ENCODE measurements at regions not wholly inside any gene's neighbourhood (a gene's known extent, or its start where the extent isn't known, plus 50 kb on each side); places are given as distances from the start of the nearest gene placed in this dataset.

GRCh38 chr5:100322483-100322882, 212.7 kb upstream of the FAM174A start:
- no peaks in the 10 kb centered on the region for H3K27me3 ChIP-seq (ENCODE audit: insufficient read depth, low read depth)
- H4K20me1 ChIP-seq (ENCODE audit: insufficient read depth), result no peaks in the 10 kb centered on the region
- TF ChIP-seq, protein P1, sequence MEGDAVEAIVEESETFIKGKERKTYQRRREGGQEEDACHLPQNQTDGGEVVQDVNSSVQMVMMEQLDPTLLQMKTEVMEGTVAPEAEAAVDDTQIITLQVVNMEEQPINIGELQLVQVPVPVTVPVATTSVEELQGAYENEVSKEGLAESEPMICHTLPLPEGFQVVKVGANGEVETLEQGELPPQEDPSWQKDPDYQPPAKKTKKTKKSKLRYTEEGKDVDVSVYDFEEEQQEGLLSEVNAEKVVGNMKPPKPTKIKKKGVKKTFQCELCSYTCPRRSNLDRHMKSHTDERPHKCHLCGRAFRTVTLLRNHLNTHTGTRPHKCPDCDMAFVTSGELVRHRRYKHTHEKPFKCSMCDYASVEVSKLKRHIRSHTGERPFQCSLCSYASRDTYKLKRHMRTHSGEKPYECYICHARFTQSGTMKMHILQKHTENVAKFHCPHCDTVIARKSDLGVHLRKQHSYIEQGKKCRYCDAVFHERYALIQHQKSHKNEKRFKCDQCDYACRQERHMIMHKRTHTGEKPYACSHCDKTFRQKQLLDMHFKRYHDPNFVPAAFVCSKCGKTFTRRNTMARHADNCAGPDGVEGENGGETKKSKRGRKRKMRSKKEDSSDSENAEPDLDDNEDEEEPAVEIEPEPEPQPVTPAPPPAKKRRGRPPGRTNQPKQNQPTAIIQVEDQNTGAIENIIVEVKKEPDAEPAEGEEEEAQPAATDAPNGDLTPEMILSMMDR (conservative IDR thresholded peaks at IDR 0.05; ENCODE audit: low read depth, low read length), result no peak
- no peak overlapping the region for H3K4me2 ChIP-seq
- no peak overlapping the region for H3K9ac ChIP-seq
- H2AFZ ChIP-seq (ENCODE audit: low read depth), result no peak overlapping the region
- H3K27ac ChIP-seq, result no peak overlapping the region
- H3K4me1 ChIP-seq (ENCODE audit: low read depth, poor library complexity, severe bottlenecking), result peaks cover 11% of the 10 kb centered on the region
- no peaks in the 10 kb centered on the region for H3K36me3 ChIP-seq (ENCODE audit: insufficient read depth)
- no peak overlapping the region for H3K4me3 ChIP-seq (IDR thresholded peaks at IDR 0.05; ENCODE audit: insufficient read depth, low read depth, low read length)
- H3K79me2 ChIP-seq (ENCODE audit: insufficient read depth, low read depth), result no peaks in the 10 kb centered on the region

- no peak overlapping the region for H3K4me2 ChIP-seq
- no peaks in the 10 kb centered on the region for H3K79me2 ChIP-seq (ENCODE audit: insufficient read depth, low read depth)
- TF ChIP-seq, protein P1 (conservative IDR thresholded peaks at IDR 0.05; ENCODE audit: low read depth, low read length), result no peak
- H4K20me1 ChIP-seq (ENCODE audit: insufficient read depth), result no peaks in the 10 kb centered on the region
- no peak overlapping the region for H3K27ac ChIP-seq
- H3K9ac ChIP-seq, result no peak overlapping the region
- no peaks in the 10 kb centered on the region for H3K27me3 ChIP-seq (ENCODE audit: insufficient read depth, low read depth)
- no peak overlapping the region for H3K4me3 ChIP-seq (IDR thresholded peaks at IDR 0.05; ENCODE audit: insufficient read depth, low read depth, low read length)
- no peak overlapping the region for H2AFZ ChIP-seq (ENCODE audit: low read depth)
- no peaks in the 10 kb centered on the region for H3K36me3 ChIP-seq (ENCODE audit: insufficient read depth)
- H3K4me1 ChIP-seq (ENCODE audit: low read depth, poor library complexity, severe bottlenecking), result peaks cover 11% of the 10 kb centered on the region
These were observed 215.3 kb upstream of the FAM174A start for GRCh38 chr5:100319885-100320284.

- Histone ChIP-seq H3K36me3 (ENCODE audit: insufficient read depth) (no peaks in the 10 kb centered on the region), H3K79me2 (ENCODE audit: insufficient read depth, low read depth) (no peaks in the 10 kb centered on the region), H3K9ac (no peak overlapping the region), H3K4me2 (no peak overlapping the region), H3K27me3 (ENCODE audit: insufficient read depth, low read depth) (no peaks in the 10 kb centered on the region), H4K20me1 (ENCODE audit: insufficient read depth) (no peaks in the 10 kb centered on the region), H3K4me1 (ENCODE audit: low read depth, poor library complexity, severe bottlenecking) (peaks cover 6% of the 10 kb centered on the region), H3K27ac (no peak overlapping the region), H2AFZ (ENCODE audit: low read depth) (no peak overlapping the region), H3K4me3 (IDR thresholded peaks at IDR 0.05; ENCODE audit: insufficient read depth, low read depth, low read length) (no peak overlapping the region)
- TF ChIP-seq, protein P1 (conservative IDR thresholded peaks at IDR 0.05; ENCODE audit: low read depth, low read length), result no peak
These were observed 221.5 kb upstream of the FAM174A start for GRCh38 chr5:100313657-100314056.

GRCh38 chr5:100311806-100312205, 223.4 kb upstream of the FAM174A start:
- Histone ChIP-seq H3K9ac (no peak overlapping the region), H3K79me2 (ENCODE audit: insufficient read depth, low read depth) (no peaks in the 10 kb centered on the region), H2AFZ (ENCODE audit: low read depth) (no peak overlapping the region), H3K4me2 (no peak overlapping the region), H4K20me1 (ENCODE audit: insufficient read depth) (no peaks in the 10 kb centered on the region), H3K4me1 (ENCODE audit: low read depth, poor library complexity, severe bottlenecking) (no peaks in the 10 kb centered on the region), H3K4me3 (IDR thresholded peaks at IDR 0.05; ENCODE audit: insufficient read depth, low read depth, low read length) (no peak overlapping the region), H3K27me3 (ENCODE audit: insufficient read depth, low read depth) (no peaks in the 10 kb centered on the region), H3K27ac (no peak overlapping the region), H3K36me3 (ENCODE audit: insufficient read depth) (no peaks in the 10 kb centered on the region)
- TF ChIP-seq, protein P1 (conservative IDR thresholded peaks at IDR 0.05; ENCODE audit: low read depth, low read length), result peak; percentile 39; the same call in 1 of the 2 replicates

Measured in KMS-11 (cell line).